H1 (cell line): ENCODE measurements at regions not wholly inside any gene's neighbourhood (a gene's known extent, or its start where the extent isn't known, plus 50 kb on each side); places are given as distances from the start of the nearest gene placed in this dataset.

ENCODE experiments used
- CTCF ChIA-PET: fragments of 300-600 bp; sonication (Branson Sonifier 250); formaldehyde crosslinking; loops from one replicate; lab custom pipeline; 2021; ENCODE audit not compliant: partially characterized antibody; lab: Charles Lee
- POLR2A ChIA-PET: fragments of 300-600 bp; sonication (Branson Sonifier 250); formaldehyde crosslinking; loops from one replicate; lab custom pipeline; 2021; ENCODE audit warnings: inconsistent platforms; ENCODE audit not compliant: partially characterized antibody; lab: Charles Lee
- DNase-seq, 2 experiments: peaks; one replicate each; pipeline versions ENCODE4 v3.0.0 to v3.0.0-alpha.2; 2010 to 2022; ENCODE audit warnings: low spot score in 2 of 2, low read depth in 1 of 2, mixed read lengths in 1 of 2
- FAIRE-seq: peaks from 2 replicates; lab custom pipeline; 2011; peaks lifted over from hg19 to GRCh38; lab: Jason Lieb, UNC
- H2AFZ ChIP-seq: 2 replicates; pipeline ENCODE4 v1.8.1; 2012; ENCODE audit warnings: low read length, inconsistent platforms
- H2AK5ac ChIP-seq: 2 replicates; pipeline ENCODE4 v1.6.1; 2013; ENCODE audit warnings: low read depth, low read length
- H2BK120ac ChIP-seq: replicated peaks from 2 replicates; pipeline ENCODE3; 2013; ENCODE audit warnings: low read depth, low read length, inconsistent platforms
- H2BK12ac ChIP-seq: 2 replicates; pipeline ENCODE4 v1.6.1; 2013; ENCODE audit warnings: low read depth, low read length
- H2BK15ac ChIP-seq: 2 replicates; pipeline ENCODE4 v1.6.1; 2013; ENCODE audit warnings: low read length
- H2BK20ac ChIP-seq: 2 replicates; pipeline ENCODE4 v1.6.1; 2013; ENCODE audit warnings: low read length
- H2BK5ac ChIP-seq: 2 replicates; pipeline ENCODE4 v1.6.1; 2013; ENCODE audit warnings: low read depth, low read length
- H3K14ac ChIP-seq: 2 replicates; pipeline ENCODE4 v1.6.1; 2013; ENCODE audit warnings: inconsistent platforms; ENCODE audit not compliant: insufficient read length
- H3K18ac ChIP-seq: 2 replicates; pipeline ENCODE4 v1.6.1; 2013; ENCODE audit warnings: low read length; ENCODE audit errors: extremely low read depth
- H3K23ac ChIP-seq: 2 replicates; pipeline ENCODE4 v1.6.1; 2013; ENCODE audit warnings: inconsistent platforms; ENCODE audit not compliant: insufficient read length
- H3K23me2 ChIP-seq: 2 replicates; pipeline ENCODE4 v1.6.1; 2013; ENCODE audit warnings: low read depth, low read length
- H3K27ac ChIP-seq: 2 replicates; pipeline ENCODE4 v1.6.1; 2011; ENCODE audit warnings: low read depth, low read length, inconsistent platforms
- H3K27me3 ChIP-seq, 4 experiments: replicated peaks in 1 of 4; 1 replicate in 1 of 4; 2 replicates in 3 of 4; pipeline versions ENCODE4 v1.6.1 to v1.8.1; 2011 to 2013; ENCODE audit warnings: low read length in 3 of 4, mild to moderate bottlenecking in 3 of 4, inconsistent platforms in 2 of 4, mixed read lengths in 2 of 4, moderate library complexity in 1 of 4; ENCODE audit not compliant: control insufficient read depth in 3 of 4, insufficient read depth in 3 of 4; ENCODE audit errors: extremely low read depth in 1 of 4
- H3K36me3 ChIP-seq, 4 experiments: 2 replicates each; pipeline versions ENCODE4 v1.6.1 to v1.8.1; 2011 to 2013; ENCODE audit warnings: mild to moderate bottlenecking in 4 of 4, low read length in 3 of 4, moderate library complexity in 2 of 4, control low read depth in 1 of 4, inconsistent platforms in 1 of 4; ENCODE audit not compliant: insufficient read depth in 4 of 4, control insufficient read depth in 2 of 4
- H3K4ac ChIP-seq: replicated peaks from 2 replicates; pipeline ENCODE3; 2013; ENCODE audit warnings: low read length, low read depth, mixed read lengths, inconsistent platforms; ENCODE audit not compliant: insufficient read length
- H3K4me1 ChIP-seq, 4 experiments: replicated peaks in 1 of 4; 1 replicate in 1 of 4; 2 replicates in 3 of 4; pipeline versions ENCODE4 v1.6.1 to v1.8.1; 2011 to 2013; ENCODE audit warnings: low read length in 3 of 4, inconsistent platforms in 2 of 4, mixed read lengths in 1 of 4; ENCODE audit not compliant: insufficient read depth in 4 of 4, control insufficient read depth in 3 of 4
- H3K4me2 ChIP-seq, 2 experiments: 2 replicates each; pipeline versions ENCODE4 v1.6.1 to v1.8.1; 2011 to 2013; ENCODE audit warnings: low read depth in 2 of 2, low read length in 2 of 2, control low read depth in 1 of 2, inconsistent platforms in 1 of 2, mild to moderate bottlenecking in 1 of 2; ENCODE audit not compliant: insufficient read depth in 1 of 2
- H3K4me3 ChIP-seq, 4 experiments: fragments of 200-600, 300-600 bp in 1 of 4; sonication (generic), shearing (Covaris generic), sonication (Bioruptor Twin) in 1 of 4; 2 replicates each; pipeline versions ENCODE4 v1.5.1 to v1.8.1; 2011 to 2016; ENCODE audit warnings: low read length in 4 of 4, low read depth in 3 of 4, control low read depth in 2 of 4, inconsistent platforms in 2 of 4, mild to moderate bottlenecking in 2 of 4, mixed read lengths in 1 of 4, moderate library complexity in 1 of 4; ENCODE audit not compliant: insufficient read depth in 2 of 4; ENCODE audit errors: extremely low read depth in 1 of 4
- H3K56ac ChIP-seq: replicated peaks from 2 replicates; pipeline ENCODE3; 2013; ENCODE audit warnings: low read depth, mild to moderate bottlenecking, mixed read lengths, low read length, inconsistent platforms; ENCODE audit not compliant: insufficient read length
- H3K79me1 ChIP-seq: 2 replicates; pipeline ENCODE4 v1.6.1; 2013; ENCODE audit warnings: low read depth, low read length, control low read depth
- H3K79me2 ChIP-seq, 2 experiments: 2 replicates each; pipeline versions ENCODE4 v1.6.1 to v1.8.1; 2012 to 2013; ENCODE audit warnings: low read length in 2 of 2, mild to moderate bottlenecking in 2 of 2, inconsistent platforms in 1 of 2; ENCODE audit not compliant: insufficient read depth in 2 of 2, control insufficient read depth in 1 of 2
- H3K9ac ChIP-seq, 4 experiments: replicated peaks in 1 of 4; 1 replicate in 1 of 4; 2 replicates in 3 of 4; pipeline versions ENCODE4 v1.6.1 to v1.8.1; 2011 to 2013; ENCODE audit warnings: low read depth in 3 of 4, low read length in 3 of 4, control low read depth in 2 of 4, mild to moderate bottlenecking in 2 of 4, moderate library complexity in 2 of 4, inconsistent platforms in 1 of 4; ENCODE audit errors: extremely low read depth in 1 of 4
- H3K9me3 ChIP-seq, 2 experiments: 2 replicates each; pipeline versions ENCODE4 v1.6.1 to v1.8.1; 2012 to 2013; ENCODE audit warnings: mild to moderate bottlenecking in 2 of 2, moderate library complexity in 2 of 2, control low read depth in 1 of 2, inconsistent platforms in 1 of 2, low read depth in 1 of 2, low read length in 1 of 2, mixed read lengths in 1 of 2; ENCODE audit not compliant: insufficient read depth in 2 of 2
- H4K20me1 ChIP-seq, 2 experiments: replicated peaks in 1 of 2; 2 replicates each; pipeline versions ENCODE3 to v1.8.1; 2011 to 2013; ENCODE audit warnings: inconsistent platforms in 2 of 2, low read length in 2 of 2, mild to moderate bottlenecking in 1 of 2; ENCODE audit not compliant: insufficient read depth in 2 of 2, control insufficient read depth in 1 of 2
- H4K5ac ChIP-seq: 2 replicates; pipeline ENCODE4 v1.6.1; 2013; ENCODE audit warnings: low read length, low read depth, mixed read lengths, inconsistent platforms; ENCODE audit not compliant: insufficient read length
- H4K8ac ChIP-seq: 2 replicates; pipeline ENCODE4 v1.8.0; 2013; ENCODE audit warnings: mild to moderate bottlenecking, moderate library complexity, low read length, inconsistent platforms; ENCODE audit not compliant: insufficient read depth; ENCODE audit errors: extremely low read depth
- H4K91ac ChIP-seq: replicated peaks from 2 replicates; pipeline ENCODE3; 2013; ENCODE audit warnings: low read length, mixed read lengths, inconsistent platforms; ENCODE audit not compliant: insufficient read length
- ASH2L ChIP-seq: fragments of 200-600, 300-600 bp; sonication (generic); IDR thresholded peaks from one replicate; pipeline ENCODE4 v1.7.1; 2017; ENCODE audit warnings: low read length
- WGBS, 2 experiments: shearing (Covaris generic) in 1 of 2; methylation state at CpG; one replicate each; pipeline versions ENCODE4 v1.1.6 to v1.1.7; 2013 to 2015; ENCODE audit warnings: low lambda C conversion rate in 2 of 2, mixed read lengths in 2 of 2, inconsistent platforms in 1 of 2, low coverage in 1 of 2, missing lambda C conversion rate in 1 of 2; ENCODE audit not compliant: insufficient replicate concordance in 2 of 2, insufficient coverage in 1 of 2, insufficient read length in 1 of 2; ENCODE audit errors: extremely low coverage in 1 of 2, missing lambda C conversion rate in 1 of 2; 5-methylcytosine and 5-hydroxymethylcytosine counted together

DNA sequence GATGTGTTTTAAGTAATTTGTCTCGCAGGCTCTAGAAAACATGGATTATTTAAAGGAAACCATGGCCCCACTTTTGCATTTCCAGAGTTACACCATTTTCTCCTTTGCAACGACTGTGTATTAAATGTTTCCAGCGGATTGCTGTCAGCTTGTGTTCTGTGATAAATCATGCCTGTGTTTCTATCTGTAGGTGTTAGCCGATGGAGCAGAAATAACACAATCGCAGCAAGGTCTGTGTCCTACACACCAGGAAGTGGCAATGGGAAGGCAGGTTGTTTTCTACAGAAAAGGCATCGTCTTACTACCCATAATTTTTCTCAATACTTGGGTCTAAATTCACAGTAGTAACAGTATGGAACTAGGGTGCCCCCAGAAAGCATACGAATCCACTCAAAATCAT, 590.1 kb downstream of the NLGN4X start:
- H4K8ac ChIP-seq = no peak overlapping the region
- H3K79me1 ChIP-seq = no peaks in the 10 kb centered on the region
- no peak for DNase-seq
- H4K20me1 ChIP-seq = no peaks in the 10 kb centered on the region
- H2BK15ac ChIP-seq = no peak overlapping the region
- no peak overlapping the region for H3K4me2 ChIP-seq
- H3K14ac ChIP-seq = no peak overlapping the region
- H3K23ac ChIP-seq = no peak overlapping the region
- H3K56ac ChIP-seq = no peak overlapping the region
- H4K91ac ChIP-seq = no peak overlapping the region
- no peak overlapping the region for H3K27ac ChIP-seq
- ChIA-PET CTCF (no interaction called here), POLR2A (no interaction called here)
- H2AFZ ChIP-seq = no peak overlapping the region
- H2BK12ac ChIP-seq = no peak overlapping the region
- no peak overlapping the region for H3K9ac ChIP-seq
- H3K23me2 ChIP-seq = no peaks in the 10 kb centered on the region
- no peak overlapping the region for H2BK20ac ChIP-seq
- no peaks in the 10 kb centered on the region for H3K9me3 ChIP-seq
- H3K79me2 ChIP-seq = no peaks in the 10 kb centered on the region
- 86% methylated on average over 7 of the region's 7 CpGs; no CpG with 5 or more reads in 1 of the 2 experiments for WGBS, 2 experiments
- no peaks in the 10 kb centered on the region for H3K27me3 ChIP-seq
- H3K18ac ChIP-seq = no peak overlapping the region
- no peak overlapping the region for H2BK5ac ChIP-seq
- no peaks in the 10 kb centered on the region for H3K36me3 ChIP-seq
- H3K4me3 ChIP-seq = no peak overlapping the region
- H3K4me1 ChIP-seq = no peaks in the 10 kb centered on the region
- H3K4ac ChIP-seq = no peak overlapping the region
- no peak overlapping the region for H2AK5ac ChIP-seq
- no peak overlapping the region for H2BK120ac ChIP-seq
- no peak overlapping the region for H4K5ac ChIP-seq
- no peak for FAIRE-seq
- TF ChIP-seq ASH2L = no peak
